Breast epithelium (tissue), 4 donors: ENCODE measurements at regions not wholly inside any gene's neighbourhood (a gene's known extent, or its start where the extent isn't known, plus 50 kb on each side); places are given as distances from the start of the nearest gene placed in this dataset.
"Not testable (repeated sequence)": the region's sequence is repeated elsewhere in the genome, so short reads cannot be mapped to it uniquely, and the experiment has no call there.

Experiments used
- DNase-seq, 2 donors: peaks; one replicate each; pipeline ENCODE4 v3.0.0-alpha.2; 2019; ENCODE audit warnings: low spot score in 2 of 2
- H3K27ac ChIP-seq, 2 donors: fragments of 200-600 bp; sonication (generic) in 1 of 2; one replicate each; pipeline ENCODE4 v1.5.1; 2016 to 2019; ENCODE audit warnings: mild to moderate bottlenecking in 1 of 2
- H3K27me3 ChIP-seq, 2 donors: fragments of 200-600 bp; sonication (generic) in 1 of 2; one replicate each; pipeline versions ENCODE4 v1.5.1 to v1.6.0; 2017 to 2019; ENCODE audit warnings: control low read depth in 1 of 2, mild to moderate bottlenecking in 1 of 2
- H3K36me3 ChIP-seq: fragments of 200-600 bp; one replicate; pipeline ENCODE4 v1.5.1; 2019
- H3K4me1 ChIP-seq, 2 donors: fragments of 200-600 bp; sonication (generic); one replicate each; pipeline ENCODE4 v1.5.1; 2016 to 2019; ENCODE audit warnings: control low read depth in 1 of 2
- H3K4me3 ChIP-seq, 3 donors: fragments of 200-600 bp; sonication (generic); 1 replicate in 2 of 3; 2 replicates in 1 of 3; pipeline ENCODE4 v1.5.1; 2016 to 2019; ENCODE audit warnings: mild to moderate bottlenecking in 3 of 3, moderate library complexity in 2 of 3
- H3K9me3 ChIP-seq, 2 donors: fragments of 200-600 bp; sonication (generic) in 1 of 2; one replicate each; pipeline ENCODE4 v1.5.1; 2016 to 2019; ENCODE audit warnings: control low read depth in 1 of 2
- POLR2A ChIP-seq: fragments of 450-650 bp; IDR thresholded peaks from one replicate; pipeline ENCODE4 v1.6.1; 2016; ENCODE audit warnings: antibody characterized with exemption, mild to moderate bottlenecking, moderate library complexity
- POLR2AphosphoS5 ChIP-seq, 3 donors: sonication (generic); formaldehyde crosslinking; IDR thresholded peaks; one replicate each; pipeline ENCODE4 v1.6.1; 2017; ENCODE audit warnings: antibody characterized with exemption in 3 of 3
- intact Hi-C: fragments of 100-400 bp; cut with DNase I; formaldehyde crosslinking; loops from one replicate; pipeline ENCODE4 v1.15.1; 2023; ENCODE audit warnings: low total_unique reads
- TF ChIP-seq, protein P1 (sequence below), 3 donors: fragments of 450-650 bp; IDR thresholded peaks; one replicate each; pipeline ENCODE4 v1.5.1; 2016 to 2017; ENCODE audit warnings: antibody characterized with exemption in 3 of 3, mild to moderate bottlenecking in 3 of 3, moderate library complexity in 3 of 3

DNA sequence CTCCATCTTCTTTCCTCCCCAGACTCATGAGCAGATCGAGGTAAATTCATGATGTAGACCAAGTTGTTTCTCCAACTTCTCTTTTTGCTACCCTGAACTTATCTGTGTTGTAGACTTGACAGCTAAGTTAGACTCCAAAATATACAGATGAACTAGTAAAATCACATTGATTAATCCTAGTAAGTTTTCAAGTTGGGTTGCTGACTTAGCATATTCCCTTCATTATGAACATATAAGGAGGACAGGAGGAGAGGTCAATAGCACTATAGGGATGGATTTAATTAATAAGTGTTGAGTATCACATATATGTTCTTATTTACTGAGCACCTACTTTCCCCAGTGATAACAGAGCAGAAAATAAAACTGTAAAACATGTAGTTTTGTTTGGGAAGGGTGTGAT lies 227.3 kb downstream of the TINAG start:
- TF ChIP-seq POLR2AphosphoS5 (IDR thresholded peaks at IDR 0.05) (no peak), POLR2A (no peak)
- TF ChIP-seq, protein P1, sequence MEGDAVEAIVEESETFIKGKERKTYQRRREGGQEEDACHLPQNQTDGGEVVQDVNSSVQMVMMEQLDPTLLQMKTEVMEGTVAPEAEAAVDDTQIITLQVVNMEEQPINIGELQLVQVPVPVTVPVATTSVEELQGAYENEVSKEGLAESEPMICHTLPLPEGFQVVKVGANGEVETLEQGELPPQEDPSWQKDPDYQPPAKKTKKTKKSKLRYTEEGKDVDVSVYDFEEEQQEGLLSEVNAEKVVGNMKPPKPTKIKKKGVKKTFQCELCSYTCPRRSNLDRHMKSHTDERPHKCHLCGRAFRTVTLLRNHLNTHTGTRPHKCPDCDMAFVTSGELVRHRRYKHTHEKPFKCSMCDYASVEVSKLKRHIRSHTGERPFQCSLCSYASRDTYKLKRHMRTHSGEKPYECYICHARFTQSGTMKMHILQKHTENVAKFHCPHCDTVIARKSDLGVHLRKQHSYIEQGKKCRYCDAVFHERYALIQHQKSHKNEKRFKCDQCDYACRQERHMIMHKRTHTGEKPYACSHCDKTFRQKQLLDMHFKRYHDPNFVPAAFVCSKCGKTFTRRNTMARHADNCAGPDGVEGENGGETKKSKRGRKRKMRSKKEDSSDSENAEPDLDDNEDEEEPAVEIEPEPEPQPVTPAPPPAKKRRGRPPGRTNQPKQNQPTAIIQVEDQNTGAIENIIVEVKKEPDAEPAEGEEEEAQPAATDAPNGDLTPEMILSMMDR (IDR thresholded peaks at IDR 0.05): no peak
- Histone ChIP-seq H3K9me3 (no peaks in the 10 kb centered on the region), H3K4me3 (no peak overlapping the region), H3K27me3 (no peaks in the 10 kb centered on the region), H3K4me1 (no peaks in the 10 kb centered on the region), H3K36me3 (no peaks in the 10 kb centered on the region), H3K27ac (no peak overlapping the region)
- no peak for DNase-seq
- intact Hi-C loops: no loop called here

DNA sequence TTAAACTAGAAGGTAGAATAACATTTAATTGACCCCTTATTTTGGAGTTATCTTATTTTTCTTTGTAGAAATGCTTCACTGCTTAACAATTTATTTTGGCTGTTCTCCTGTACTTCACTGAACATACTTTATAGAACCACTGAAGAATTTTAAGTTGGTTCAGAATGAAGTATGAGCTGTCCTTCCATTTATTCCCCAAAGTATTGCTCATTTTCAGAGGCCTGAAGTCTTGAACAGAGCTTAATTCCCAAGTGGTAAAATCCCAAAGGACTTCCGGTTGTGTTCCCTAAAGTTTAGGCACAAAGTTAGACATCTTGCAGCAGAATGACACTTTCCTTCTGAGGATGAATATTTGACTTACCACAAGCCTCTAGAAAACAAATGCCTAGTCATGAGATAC lies 233.3 kb downstream of the TINAG start:
- Histone ChIP-seq H3K36me3 (no peaks in the 10 kb centered on the region), H3K27me3 (no peaks in the 10 kb centered on the region), H3K4me3 (no peak overlapping the region), H3K4me1 (no peaks in the 10 kb centered on the region), H3K9me3 (no peaks in the 10 kb centered on the region), H3K27ac (no peak overlapping the region)
- intact Hi-C loops: no loop called here
- TF ChIP-seq POLR2A (no peak), POLR2AphosphoS5 (IDR thresholded peaks at IDR 0.05) (no peak)
- DNase-seq: no peak

DNA sequence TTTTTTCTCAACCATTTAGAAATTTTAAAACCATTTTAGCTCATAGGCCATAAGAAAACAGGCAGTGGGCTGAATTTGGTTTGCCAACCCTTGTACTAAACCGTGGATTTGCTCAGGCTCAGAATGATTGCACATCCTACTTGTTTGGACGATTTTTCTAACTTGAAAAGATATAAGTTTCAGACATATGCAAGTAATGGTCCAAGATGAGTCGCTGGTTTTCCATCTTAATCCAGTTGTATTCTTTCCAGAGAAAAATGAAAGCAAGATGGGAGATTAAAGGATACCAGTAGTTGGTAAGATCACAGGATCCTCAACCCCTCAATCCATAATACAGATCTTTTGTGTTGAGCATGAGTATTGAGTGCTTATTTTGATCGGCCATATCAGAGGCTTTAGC lies 250.9 kb downstream of the TINAG start:
- H3K4me3 ChIP-seq: no peak overlapping the region
- H3K36me3 ChIP-seq: no peaks in the 10 kb centered on the region
- H3K27ac ChIP-seq: no peak overlapping the region
- no peaks in the 10 kb centered on the region for H3K27me3 ChIP-seq
- no peaks in the 10 kb centered on the region for H3K4me1 ChIP-seq
- H3K9me3 ChIP-seq: peaks cover 0 to 25% of the 10 kb centered on the region in 2 donors
- no peak for DNase-seq
- intact Hi-C loops: no loop called here
- TF ChIP-seq POLR2A (no peak), POLR2AphosphoS5 (IDR thresholded peaks at IDR 0.05) (no peak)
- TF ChIP-seq, protein P1 (IDR thresholded peaks at IDR 0.05): no peak

DNA sequence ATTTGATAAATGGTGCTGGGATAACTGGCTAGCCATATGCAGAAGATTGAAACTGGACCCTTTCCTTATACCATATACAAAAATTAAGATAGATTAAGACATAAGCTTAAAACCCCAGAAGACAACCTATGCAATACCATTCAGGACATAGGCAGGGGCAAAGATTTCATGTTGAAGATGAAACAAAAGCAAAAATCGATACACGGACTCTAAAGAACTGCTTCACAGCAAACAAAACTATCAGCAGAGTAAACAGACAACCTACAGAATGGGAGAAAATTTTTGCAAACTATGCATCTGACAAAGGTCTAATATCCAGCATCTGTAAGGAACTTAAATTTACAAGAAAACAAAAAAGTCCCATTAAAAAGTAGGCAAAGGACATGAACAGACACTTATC lies 255.9 kb downstream of the TINAG start:
- H3K36me3 ChIP-seq, H3K27ac ChIP-seq, H3K4me1 ChIP-seq, DNase-seq, intact Hi-C loops, H3K27me3 ChIP-seq, H3K4me3 ChIP-seq: not testable (repeated sequence)
- peaks cover 0 to 17% of the 10 kb centered on the region in 2 donors for H3K9me3 ChIP-seq

DNA sequence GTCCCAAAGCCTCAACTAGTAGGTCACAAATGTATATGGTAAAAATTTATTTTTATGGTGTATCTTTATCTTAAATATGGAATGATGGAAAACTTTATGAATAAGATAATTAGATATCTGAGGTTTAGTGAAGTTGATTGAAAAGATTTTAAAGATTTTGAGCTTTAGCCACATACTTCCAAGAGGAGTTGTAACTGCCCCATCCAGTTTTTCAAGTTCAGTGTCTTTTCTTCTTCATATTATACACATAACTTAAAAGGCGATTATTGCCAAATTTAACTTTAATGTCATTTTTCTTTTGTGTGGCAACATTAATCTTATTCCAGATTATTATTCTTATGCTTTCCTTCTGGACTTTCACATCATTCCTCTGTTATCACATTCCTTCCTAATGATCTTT lies 266.4 kb downstream of the TINAG start:
- Histone ChIP-seq H3K4me1 (no peaks in the 10 kb centered on the region), H3K27ac (no peak overlapping the region), H3K27me3 (no peaks in the 10 kb centered on the region), H3K4me3 (no peak overlapping the region), H3K9me3 (peaks cover 0 to 4% of the 10 kb centered on the region in 2 donors), H3K36me3 (no peaks in the 10 kb centered on the region)
- DNase-seq: no peak
- TF ChIP-seq POLR2A: no peak
- TF ChIP-seq POLR2AphosphoS5 (IDR thresholded peaks at IDR 0.05): no peak
- TF ChIP-seq, protein P1 (IDR thresholded peaks at IDR 0.05): no peak
- intact Hi-C loops: no loop called here

DNA sequence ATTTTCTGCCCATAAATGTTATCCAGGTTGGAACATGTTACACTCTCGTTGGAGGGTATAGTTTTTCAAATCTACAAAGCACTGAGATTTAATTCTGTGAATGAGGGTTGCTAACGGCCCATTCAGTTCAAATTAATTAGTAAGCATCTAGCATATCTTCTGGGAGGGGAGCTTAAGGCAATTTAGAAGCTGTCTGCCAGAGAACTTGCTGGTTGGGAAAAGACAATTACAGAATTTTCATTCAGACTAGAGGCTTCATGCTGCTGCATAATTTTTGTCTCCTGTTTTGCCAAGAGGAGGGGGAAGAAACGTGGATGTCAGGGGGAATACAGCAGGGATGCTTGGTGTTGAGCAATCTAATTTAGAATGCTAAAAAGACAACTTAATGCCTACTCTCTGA lies 268.3 kb upstream of the FAM83B start:
- no peaks in the 10 kb centered on the region for H3K4me1 ChIP-seq
- TF ChIP-seq POLR2AphosphoS5 (IDR thresholded peaks at IDR 0.05) (no peak), POLR2A (no peak)
- TF ChIP-seq, protein P1 (IDR thresholded peaks at IDR 0.05): no peak
- H3K27me3 ChIP-seq: no peaks in the 10 kb centered on the region
- intact Hi-C loops: no loop called here
- H3K4me3 ChIP-seq: no peak overlapping the region
- peaks cover 0 to 2% of the 10 kb centered on the region in 2 donors for H3K9me3 ChIP-seq
- no peak overlapping the region for H3K27ac ChIP-seq
- H3K36me3 ChIP-seq: no peaks in the 10 kb centered on the region
- DNase-seq: no peak
